ENCODE measurements at regions not wholly inside any gene's neighbourhood (a gene's known extent, or its start where the extent isn't known, plus 50 kb on each side); places are given as distances from the start of the nearest gene placed in this dataset.
"Not testable (repeated sequence)": the region's sequence is repeated elsewhere in the genome, so short reads cannot be mapped to it uniquely, and the experiment has no call there.

GRCh38 chr22:48313175-48313830 lies 1514.4 kb downstream of the BRD1 start:
- DNase-seq: peak in 1 of 2 experiments; percentile 26

GRCh38 chr22:48310740-48311139 lies 1516.9 kb downstream of the BRD1 start:
- no peak for DNase-seq

GRCh38 chr22:48310289-48310688 lies 1517.4 kb downstream of the BRD1 start:
- DNase-seq: no peak

GRCh38 chr22:48309836-48310235 lies 1517.8 kb downstream of the BRD1 start:
- no peak for DNase-seq

GRCh38 chr22:48309115-48309705 lies 1518.5 kb downstream of the BRD1 start:
- no peak for DNase-seq

- no peak for DNase-seq
Measured at GRCh38 chr22:48307931-48308330, 1519.7 kb downstream of the BRD1 start.

- no peak for DNase-seq
Measured at GRCh38 chr22:48306785-48307510, 1520.7 kb downstream of the BRD1 start.

- no peak for DNase-seq
Measured at GRCh38 chr22:48306284-48306683, 1521.4 kb downstream of the BRD1 start.

GRCh38 chr22:48305726-48306235 lies 1521.9 kb downstream of the BRD1 start:
- DNase-seq: no peak

- no peak for DNase-seq
Measured at GRCh38 chr22:48303369-48303725, 1524.3 kb downstream of the BRD1 start.

- DNase-seq: no peak
Measured at GRCh38 chr22:48302657-48303368, 1524.9 kb downstream of the BRD1 start.

GRCh38 chr22:48301908-48302307 lies 1525.8 kb downstream of the BRD1 start:
- DNase-seq: no peak

- DNase-seq: no peak
Measured at GRCh38 chr22:48301421-48301820, 1526.3 kb downstream of the BRD1 start.

- DNase-seq: no peak
Measured at GRCh38 chr22:48300877-48301276, 1526.8 kb downstream of the BRD1 start.

GRCh38 chr22:48299801-48300200 lies 1527.9 kb downstream of the BRD1 start:
- peak in 1 of 2 experiments; percentile 25 for DNase-seq

- no peak for DNase-seq
Measured at GRCh38 chr22:48299124-48299523, 1528.5 kb downstream of the BRD1 start.

GRCh38 chr22:48297296-48297695 lies 1530.4 kb downstream of the BRD1 start:
- DNase-seq: no peak

GRCh38 chr22:48289954-48290353 lies 1527.5 kb downstream of the TBC1D22A start:
- not testable (repeated sequence) for DNase-seq

- DNase-seq: no peak
Measured at GRCh38 chr22:48288376-48288940, 1526.0 kb downstream of the TBC1D22A start.

GRCh38 chr22:48287031-48287430 lies 1524.6 kb downstream of the TBC1D22A start:
- DNase-seq: no peak

GRCh38 chr22:48284671-48285070 lies 1522.2 kb downstream of the TBC1D22A start:
- DNase-seq: no peak

GRCh38 chr22:48282804-48283203 lies 1520.4 kb downstream of the TBC1D22A start:
- no peak for DNase-seq

- DNase-seq: peak; percentile 86 to 93
Measured at GRCh38 chr22:48279461-48279756, 1517.0 kb downstream of the TBC1D22A start.
